DND-41 (cell line): ENCODE measurements at regions not wholly inside any gene's neighbourhood (a gene's known extent, or its start where the extent isn't known, plus 50 kb on each side); places are given as distances from the start of the nearest gene placed in this dataset.

Source experiments
- ATAC-seq: fragments of 200-7000 bp; cut with Tn5 transposase; 3 replicates; pipeline ENCODE4 v1.9.1; 2021; ENCODE audit warnings: low read depth; ENCODE audit not compliant: insufficient read depth
- DNase-seq: peaks from one replicate; pipeline ENCODE4 v3.0.0-alpha.2; 2020
- H2AFZ ChIP-seq: 2 replicates; pipeline ENCODE4 v1.6.0; 2012; ENCODE audit warnings: low read depth, low read length
- H3K27ac ChIP-seq: 2 replicates; pipeline ENCODE4 v1.5.1; 2012; ENCODE audit warnings: low read length, inconsistent platforms
- H3K27me3 ChIP-seq: fragments of 200-600 bp; sonication (generic); 2 replicates; pipeline ENCODE4 v1.6.0; 2012; ENCODE audit warnings: low read length, mild to moderate bottlenecking, inconsistent platforms; ENCODE audit not compliant: insufficient read depth, poor library complexity
- H3K36me3 ChIP-seq: 2 replicates; pipeline ENCODE4 v1.5.1; 2012; ENCODE audit warnings: low read length, inconsistent platforms; ENCODE audit not compliant: insufficient read depth
- H3K4me1 ChIP-seq: 2 replicates; pipeline ENCODE4 v1.5.1; 2012; ENCODE audit warnings: mild to moderate bottlenecking, low read length; ENCODE audit not compliant: insufficient read depth
- H3K4me2 ChIP-seq: 2 replicates; pipeline ENCODE4 v1.6.0; 2012; ENCODE audit warnings: mild to moderate bottlenecking, moderate library complexity, low read length, inconsistent platforms; ENCODE audit not compliant: insufficient read depth
- H3K4me3 ChIP-seq, 2 experiments: fragments of 200-600 bp in 1 of 2; shearing (Covaris generic) in 1 of 2; 2 replicates each; pipeline ENCODE4 v1.5.1; 2012 to 2016; ENCODE audit warnings: inconsistent platforms in 2 of 2, low read length in 2 of 2, mild to moderate bottlenecking in 2 of 2, low read depth in 1 of 2, moderate library complexity in 1 of 2
- H3K79me2 ChIP-seq: 2 replicates; pipeline ENCODE4 v1.6.0; 2012; ENCODE audit warnings: low read length, inconsistent platforms; ENCODE audit not compliant: insufficient read depth
- H3K9ac ChIP-seq: 2 replicates; pipeline ENCODE4 v1.6.0; 2012; ENCODE audit warnings: low read depth, mild to moderate bottlenecking, inconsistent platforms, low read length, moderate library complexity
- H3K9me3 ChIP-seq: 2 replicates; pipeline ENCODE4 v1.5.1; 2012; ENCODE audit warnings: low read length, moderate library complexity, mild to moderate bottlenecking, inconsistent platforms; ENCODE audit not compliant: insufficient read depth, severe bottlenecking
- H4K20me1 ChIP-seq: 2 replicates; pipeline ENCODE4 v1.6.0; 2012; ENCODE audit warnings: low read length; ENCODE audit not compliant: insufficient read depth
- EZH2 ChIP-seq: IDR thresholded peaks from 3 replicates; pipeline ENCODE4 v1.6.1; 2012; ENCODE audit warnings: borderline replicate concordance, low read depth, mild to moderate bottlenecking, moderate library complexity, low read length, inconsistent platforms; ENCODE audit not compliant: severe bottlenecking
- TF ChIP-seq, protein P1 (sequence below): IDR thresholded peaks from 2 replicates; pipeline ENCODE4 v1.5.1; 2012; ENCODE audit warnings: borderline replicate concordance, low read length, moderate library complexity, mild to moderate bottlenecking; ENCODE audit not compliant: poor library complexity, severe bottlenecking; ENCODE audit errors: extremely low read depth

DNA sequence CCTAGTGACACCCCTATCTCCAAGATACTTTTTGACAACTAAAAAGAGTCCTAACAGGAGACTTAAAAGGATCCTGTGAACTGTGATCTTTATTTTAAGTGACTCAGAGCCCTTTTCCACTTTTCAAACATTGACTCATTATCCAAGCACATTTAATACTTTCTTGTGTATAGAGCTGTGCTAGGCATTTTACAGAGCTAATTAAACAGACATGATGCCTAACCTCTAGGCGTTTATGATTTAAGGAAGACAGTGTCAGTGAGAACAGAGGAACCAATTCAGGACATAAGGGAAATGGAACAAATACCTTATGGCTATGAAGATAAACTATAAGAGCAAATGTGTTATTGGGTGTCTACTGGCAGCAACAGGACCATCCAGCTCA lies 282.6 kb downstream of the TPBG start:
- no peak overlapping the region for H3K4me2 ChIP-seq
- ATAC-seq = no peak
- H3K9ac ChIP-seq = no peak overlapping the region

DNA sequence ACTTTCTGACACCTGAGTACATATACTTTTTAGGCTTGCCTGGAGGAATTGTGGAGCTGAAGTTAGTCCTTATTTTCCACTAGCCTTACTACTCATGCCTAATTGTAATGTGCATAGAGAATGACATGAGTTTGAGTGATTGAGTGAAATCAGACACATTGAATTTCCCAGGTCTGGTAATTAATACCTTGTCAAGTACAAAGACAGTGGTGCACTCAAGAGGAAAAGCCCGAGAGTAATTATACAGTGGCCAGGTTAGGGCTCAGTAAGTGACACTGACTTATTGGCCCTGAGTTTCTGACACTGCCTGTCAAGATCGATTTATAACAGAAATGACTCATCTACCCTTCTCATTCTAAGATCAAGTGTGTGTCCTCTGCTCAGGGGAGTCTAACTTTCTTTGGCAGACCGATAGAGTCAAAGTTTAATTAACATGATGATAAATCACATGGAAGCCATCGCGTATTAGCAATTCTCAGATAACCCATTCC lies 288.3 kb downstream of the TPBG start:
- Histone ChIP-seq H3K4me1 (no peaks in the 10 kb centered on the region), H3K79me2 (no peaks in the 10 kb centered on the region), H3K9ac (no peak overlapping the region), H4K20me1 (no peaks in the 10 kb centered on the region), H3K27ac (no peak overlapping the region), H3K4me3 (no peak overlapping the region), H2AFZ (no peak overlapping the region), H3K36me3 (no peaks in the 10 kb centered on the region), H3K4me2 (no peak overlapping the region), H3K9me3 (no peaks in the 10 kb centered on the region), H3K27me3 (no peaks in the 10 kb centered on the region)
- TF ChIP-seq, protein P1, sequence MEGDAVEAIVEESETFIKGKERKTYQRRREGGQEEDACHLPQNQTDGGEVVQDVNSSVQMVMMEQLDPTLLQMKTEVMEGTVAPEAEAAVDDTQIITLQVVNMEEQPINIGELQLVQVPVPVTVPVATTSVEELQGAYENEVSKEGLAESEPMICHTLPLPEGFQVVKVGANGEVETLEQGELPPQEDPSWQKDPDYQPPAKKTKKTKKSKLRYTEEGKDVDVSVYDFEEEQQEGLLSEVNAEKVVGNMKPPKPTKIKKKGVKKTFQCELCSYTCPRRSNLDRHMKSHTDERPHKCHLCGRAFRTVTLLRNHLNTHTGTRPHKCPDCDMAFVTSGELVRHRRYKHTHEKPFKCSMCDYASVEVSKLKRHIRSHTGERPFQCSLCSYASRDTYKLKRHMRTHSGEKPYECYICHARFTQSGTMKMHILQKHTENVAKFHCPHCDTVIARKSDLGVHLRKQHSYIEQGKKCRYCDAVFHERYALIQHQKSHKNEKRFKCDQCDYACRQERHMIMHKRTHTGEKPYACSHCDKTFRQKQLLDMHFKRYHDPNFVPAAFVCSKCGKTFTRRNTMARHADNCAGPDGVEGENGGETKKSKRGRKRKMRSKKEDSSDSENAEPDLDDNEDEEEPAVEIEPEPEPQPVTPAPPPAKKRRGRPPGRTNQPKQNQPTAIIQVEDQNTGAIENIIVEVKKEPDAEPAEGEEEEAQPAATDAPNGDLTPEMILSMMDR = no peak
- TF ChIP-seq EZH2 = no peak
- DNase-seq (no peak), ATAC-seq (no peak)

More for the DNA sequence above, 282.6 kb downstream of the TPBG start:
- Histone ChIP-seq H3K4me1 (no peaks in the 10 kb centered on the region), H3K36me3 (no peaks in the 10 kb centered on the region), H3K9me3 (no peaks in the 10 kb centered on the region), H3K79me2 (no peaks in the 10 kb centered on the region), H2AFZ (no peak overlapping the region), H3K27ac (no peak overlapping the region), H3K4me3 (no peak overlapping the region), H4K20me1 (no peaks in the 10 kb centered on the region), H3K27me3 (no peaks in the 10 kb centered on the region)
- no peak for DNase-seq
- no peak for TF ChIP-seq EZH2
- TF ChIP-seq, protein P1 = no peak

DNA sequence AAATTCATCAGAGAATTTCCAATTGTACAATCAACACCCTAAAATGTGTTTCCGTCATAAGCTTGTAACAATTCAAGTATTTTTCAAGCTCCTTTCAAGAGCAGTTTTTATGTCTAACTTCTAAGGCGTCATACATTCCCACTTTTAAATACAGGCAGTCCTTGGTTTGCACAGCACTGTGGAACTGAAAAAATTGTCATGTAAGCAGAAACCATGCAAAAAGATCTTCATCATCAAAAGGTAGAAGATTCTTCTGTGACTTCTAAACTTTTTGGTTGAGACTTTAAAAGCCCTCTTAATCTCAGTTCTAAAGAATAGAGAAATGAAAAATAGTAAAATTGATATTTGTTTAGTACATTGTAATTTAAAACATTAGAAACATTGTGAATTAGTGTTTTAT lies 315.6 kb downstream of the TPBG start:
- Histone ChIP-seq H3K4me2 (no peak overlapping the region), H3K27ac (no peak overlapping the region), H3K36me3 (no peaks in the 10 kb centered on the region), H4K20me1 (no peaks in the 10 kb centered on the region), H3K9ac (no peak overlapping the region), H3K9me3 (peaks cover 2% of the 10 kb centered on the region), H3K27me3 (no peaks in the 10 kb centered on the region), H3K79me2 (no peaks in the 10 kb centered on the region), H3K4me1 (no peaks in the 10 kb centered on the region), H2AFZ (no peak overlapping the region), H3K4me3 (no peak overlapping the region)
- ATAC-seq (no peak), DNase-seq (no peak)
- TF ChIP-seq, protein P1 = no peak
- TF ChIP-seq EZH2 = no peak

DNA sequence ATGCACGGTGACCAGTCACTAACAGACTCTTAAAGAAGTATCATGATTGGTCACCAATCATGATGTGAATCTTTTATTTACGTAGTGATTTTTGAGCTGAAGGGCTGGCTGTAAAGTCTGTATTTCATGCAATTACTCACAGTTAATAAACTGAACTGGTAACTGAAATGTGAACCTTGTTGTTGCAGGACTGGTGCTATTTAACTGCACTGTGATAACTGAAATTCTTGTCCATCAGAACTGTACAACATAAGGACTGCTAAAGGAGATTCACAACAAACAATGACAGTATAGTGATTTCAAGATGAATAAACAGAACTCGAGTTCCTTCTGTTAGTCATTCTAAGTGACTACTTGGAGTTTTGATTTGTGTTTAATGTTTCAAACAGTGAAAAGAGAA lies 316.6 kb downstream of the TPBG start:
- Histone ChIP-seq H3K4me3 (no peak overlapping the region), H3K4me1 (no peaks in the 10 kb centered on the region), H3K9me3 (peaks cover 2% of the 10 kb centered on the region), H3K36me3 (no peaks in the 10 kb centered on the region), H3K79me2 (no peaks in the 10 kb centered on the region), H3K27me3 (no peaks in the 10 kb centered on the region), H3K9ac (no peak overlapping the region), H2AFZ (no peak overlapping the region), H4K20me1 (no peaks in the 10 kb centered on the region), H3K27ac (no peak overlapping the region), H3K4me2 (no peak overlapping the region)
- TF ChIP-seq, protein P1 = no peak
- no peak for TF ChIP-seq EZH2
- DNase-seq (no peak), ATAC-seq (no peak)
